Pancreas (tissue), 10 donors: ENCODE measurements at regions not wholly inside any gene's neighbourhood (a gene's known extent, or its start where the extent isn't known, plus 50 kb on each side); places are given as distances from the start of the nearest gene placed in this dataset.

Experiments used
- ATAC-seq, 4 donors: fragments of 200-7000 bp; cut with Tn5 transposase; one replicate each; pipeline versions ENCODE4 v1.8.0 to v1.9.1; 2020; ENCODE audit warnings: mild to moderate bottlenecking in 4 of 4, moderate library complexity in 4 of 4
- DNase-seq, 6 donors: peaks; one replicate each; pipeline ENCODE4 v3.0.0-alpha.2; 2020
- FAIRE-seq: peaks from 2 replicates; lab custom pipeline; 2012; peaks lifted over from hg19 to GRCh38; lab: Jason Lieb, UNC
- H3K27ac ChIP-seq, 4 donors: fragments of 200-600 bp; sonication (generic); 1 replicate in 3 of 4; 2 replicates in 1 of 4; pipeline versions ENCODE4 v1.5.0 to v1.8.0; 2020
- H3K27me3 ChIP-seq, 4 donors: fragments of 200-600 bp; one replicate each; pipeline ENCODE4 v1.8.0; 2021
- H3K36me3 ChIP-seq, 3 donors: fragments of 200-600 bp; sonication (generic) in 1 of 3; one replicate each; pipeline versions ENCODE4 v1.5.0 to v1.8.0; 2020 to 2021
- H3K4me1 ChIP-seq, 3 donors: fragments of 200-600 bp; one replicate each; pipeline ENCODE4 v1.8.0; 2021
- H3K4me3 ChIP-seq, 4 donors: fragments of 200-600 bp; sonication (generic) in 2 of 4; one replicate each; pipeline versions ENCODE4 v1.5.0 to v1.8.0; 2020 to 2021
- H3K9me3 ChIP-seq, 4 donors: fragments of 200-600 bp; one replicate each; pipeline ENCODE4 v1.8.0; 2021
- WGBS, 2 donors: extraction: QIAGEN DNeasy Blood & Tissue Kit; methylation state at CpG; one replicate each; pipeline ENCODE4 v1.1.7; 2013; 5-methylcytosine and 5-hydroxymethylcytosine counted together
- intact Hi-C, 3 donors: fragments of 100-400 bp; cut with DNase I; formaldehyde crosslinking; loops; one replicate each; pipeline versions ENCODE4 v1.11.1 to v1.14.2; 2022
- TF ChIP-seq, protein P1 (sequence below), 4 donors: fragments of 200-600 bp; sonication (generic) in 3 of 4; IDR thresholded peaks; one replicate each; pipeline versions ENCODE4 v1.5.0 to v1.8.0; 2021; ENCODE audit warnings: antibody characterized with exemption in 4 of 4
- donor health status: healthy with polysubstance abuse.
- donor health status: DM: no; HTN: no; CAD: no; lungs with moderate emphysema.
- donor health status: DM: no; HTN: no; CAD: no.
- donor health status: control.
- donor health status: control.
- donor health status: Bipolar disorder and iron deficiency.
- donor health status: DM: yes; HTN: yes; CAD: no.
- donor health status: DM: no; HTN: no; CAD: no.
- donor health status: DM: no; HTN: no; CAD: no.
- donor health status: DM: yes; HTN: yes; CAD: no.

GRCh38 chr9:13555989-13556500, 276.6 kb upstream of the MPDZ start:
- no peak for FAIRE-seq

GRCh38 chr9:13555516-13555915, 276.0 kb upstream of the MPDZ start:
- Histone ChIP-seq H3K4me1 (no peaks in the 10 kb centered on the region), H3K4me3 (no peak overlapping the region), H3K36me3 (no peaks in the 10 kb centered on the region), H3K27ac (no peak overlapping the region), H3K9me3 (peaks cover 0 to 3% (median 0%) of the 10 kb centered on the region in 4 donors), H3K27me3 (peaks cover 0 to 3% (median 0%) of the 10 kb centered on the region in 4 donors)
- DNase-seq (no peak), ATAC-seq (no peak), FAIRE-seq (no peak)
- intact Hi-C loops = no loop called here
- TF ChIP-seq, protein P1, sequence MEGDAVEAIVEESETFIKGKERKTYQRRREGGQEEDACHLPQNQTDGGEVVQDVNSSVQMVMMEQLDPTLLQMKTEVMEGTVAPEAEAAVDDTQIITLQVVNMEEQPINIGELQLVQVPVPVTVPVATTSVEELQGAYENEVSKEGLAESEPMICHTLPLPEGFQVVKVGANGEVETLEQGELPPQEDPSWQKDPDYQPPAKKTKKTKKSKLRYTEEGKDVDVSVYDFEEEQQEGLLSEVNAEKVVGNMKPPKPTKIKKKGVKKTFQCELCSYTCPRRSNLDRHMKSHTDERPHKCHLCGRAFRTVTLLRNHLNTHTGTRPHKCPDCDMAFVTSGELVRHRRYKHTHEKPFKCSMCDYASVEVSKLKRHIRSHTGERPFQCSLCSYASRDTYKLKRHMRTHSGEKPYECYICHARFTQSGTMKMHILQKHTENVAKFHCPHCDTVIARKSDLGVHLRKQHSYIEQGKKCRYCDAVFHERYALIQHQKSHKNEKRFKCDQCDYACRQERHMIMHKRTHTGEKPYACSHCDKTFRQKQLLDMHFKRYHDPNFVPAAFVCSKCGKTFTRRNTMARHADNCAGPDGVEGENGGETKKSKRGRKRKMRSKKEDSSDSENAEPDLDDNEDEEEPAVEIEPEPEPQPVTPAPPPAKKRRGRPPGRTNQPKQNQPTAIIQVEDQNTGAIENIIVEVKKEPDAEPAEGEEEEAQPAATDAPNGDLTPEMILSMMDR (IDR thresholded peaks at IDR 0.05) = no peak
- 68 to 82% methylated on average over 4 of the region's 4 CpGs for WGBS, 2 donors

More at GRCh38 chr9:13555989-13556500, 276.6 kb upstream of the MPDZ start:
- Histone ChIP-seq H3K4me1 (no peaks in the 10 kb centered on the region), H3K27ac (no peak overlapping the region), H3K9me3 (peaks cover 0 to 3% (median 0%) of the 10 kb centered on the region in 4 donors), H3K36me3 (no peaks in the 10 kb centered on the region), H3K27me3 (peaks cover 0 to 3% (median 0%) of the 10 kb centered on the region in 4 donors), H3K4me3 (no peak overlapping the region)
- WGBS, 2 donors = 60 to 67% methylated on average over 5 of the region's 5 CpGs
- ATAC-seq = no peak
- intact Hi-C loops = no loop called here
- TF ChIP-seq, protein P1 (IDR thresholded peaks at IDR 0.05) = no peak
- no peak for DNase-seq

- intact Hi-C loops = no loop called here
- no peak for ATAC-seq
- Histone ChIP-seq H3K4me1 (no peaks in the 10 kb centered on the region), H3K27ac (no peak overlapping the region), H3K9me3 (peaks cover 0 to 3% (median 0%) of the 10 kb centered on the region in 4 donors), H3K27me3 (peaks cover 0 to 3% (median 0%) of the 10 kb centered on the region in 4 donors), H3K36me3 (no peaks in the 10 kb centered on the region), H3K4me3 (no peak overlapping the region)
- TF ChIP-seq, protein P1 (IDR thresholded peaks at IDR 0.05) = no peak
- no peak for FAIRE-seq
- DNase-seq = no peak
Measured at GRCh38 chr9:13554626-13555025, 275.1 kb upstream of the MPDZ start.

- H3K36me3 ChIP-seq = no peaks in the 10 kb centered on the region
- TF ChIP-seq, protein P1 (IDR thresholded peaks at IDR 0.05) = no peak
- ATAC-seq (no peak), FAIRE-seq (no peak), DNase-seq (no peak)
- H3K4me3 ChIP-seq = no peak overlapping the region
- no peak overlapping the region for H3K27ac ChIP-seq
- H3K4me1 ChIP-seq = no peaks in the 10 kb centered on the region
- 36 to 39% methylated on average over 5 of the region's 5 CpGs for WGBS, 2 donors
- intact Hi-C loops = no loop called here
- peaks cover 0 to 3% (median 0%) of the 10 kb centered on the region in 4 donors for H3K9me3 ChIP-seq
- H3K27me3 ChIP-seq = peaks cover 0 to 3% (median 0%) of the 10 kb centered on the region in 4 donors
Measured at GRCh38 chr9:13552606-13553215, 273.2 kb upstream of the MPDZ start.

DNA sequence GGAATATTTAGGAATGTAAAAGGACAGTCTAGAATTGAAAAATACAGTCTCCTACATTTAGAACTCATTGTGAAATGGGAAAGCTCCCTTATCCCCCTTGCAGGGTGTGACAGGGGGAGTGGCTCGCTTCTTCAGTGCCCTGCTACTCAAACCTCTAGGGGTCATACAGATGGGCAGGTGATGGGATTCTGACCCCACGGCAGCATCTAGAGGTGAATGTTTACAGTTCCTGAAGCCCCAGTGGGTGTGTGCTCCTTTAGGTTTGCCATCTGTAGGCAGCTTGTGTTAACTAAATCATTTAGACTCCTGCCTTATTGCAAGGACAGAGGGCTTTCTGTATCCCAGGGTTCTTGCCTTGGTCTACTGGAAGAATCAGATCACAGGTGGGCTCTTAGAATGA, 271.0 kb upstream of the MPDZ start:
- FAIRE-seq (no peak), ATAC-seq (no peak), DNase-seq (no peak)
- H3K27me3 ChIP-seq = no peaks in the 10 kb centered on the region
- TF ChIP-seq, protein P1 (IDR thresholded peaks at IDR 0.05) = no peak
- no peak overlapping the region for H3K4me3 ChIP-seq
- intact Hi-C loops = no loop called here
- 58 to 70% methylated on average over 2 of the region's 2 CpGs for WGBS, 2 donors
- no peaks in the 10 kb centered on the region for H3K36me3 ChIP-seq
- H3K9me3 ChIP-seq = peaks cover 0 to 3% (median 0%) of the 10 kb centered on the region in 4 donors
- no peak overlapping the region for H3K27ac ChIP-seq
- H3K4me1 ChIP-seq = no peaks in the 10 kb centered on the region
